ENCODE measurements at regions not wholly inside any gene's neighbourhood (a gene's known extent, or its start where the extent isn't known, plus 50 kb on each side); places are given as distances from the start of the nearest gene placed in this dataset.

GRCh38 chr1:34500451-34500850 lies 254.4 kb upstream of the GJB5 start:
- TF ChIP-seq CTCF (tag by site-specific recombination; IDR thresholded peaks at IDR 0.05) = no peak
- no peak for TF ChIP-seq ZNF24 (tag by site-specific recombination; IDR thresholded peaks at IDR 0.05)
- TF ChIP-seq ZNF114 (tag by site-specific recombination; IDR thresholded peaks at IDR 0.05) = no peak
- TF ChIP-seq ZBTB48 (tag by site-specific recombination; IDR thresholded peaks at IDR 0.05) = no peak
- no peak for TF ChIP-seq ZNF558 (tag by site-specific recombination; IDR thresholded peaks at IDR 0.05)
